Stimulated activated CD8-positive, alpha-beta memory T cell treated with anti-CD3 and anti-CD28 coated beads, Interleukin-4, amount 100 ng/mL, for 1 hour (primary cell): ENCODE measurements at regions not wholly inside any gene's neighbourhood (a gene's known extent, or its start where the extent isn't known, plus 50 kb on each side); places are given as distances from the start of the nearest gene placed in this dataset.
"Not testable (repeated sequence)": the region's sequence is repeated elsewhere in the genome, so short reads cannot be mapped to it uniquely, and the experiment has no call there.

Source experiments
- DNase-seq, 2 donors: peaks; one replicate each; pipeline ENCODE4 v3.0.0-alpha.2; 2020; ENCODE audit warnings: low read depth in 2 of 2, low spot score in 1 of 2

GRCh38 chr1:224791362-224791941 lies 138.0 kb upstream of the DNAH14 start:
- no peak for DNase-seq

GRCh38 chr1:224795591-224795990 lies 133.9 kb upstream of the DNAH14 start:
- no peak for DNase-seq

GRCh38 chr1:224799083-224799482 lies 130.4 kb upstream of the DNAH14 start:
- DNase-seq = no peak

- no peak for DNase-seq
Observed at GRCh38 chr1:224800486-224801119, 128.9 kb upstream of the DNAH14 start.

GRCh38 chr1:224801844-224802490 lies 127.5 kb upstream of the DNAH14 start:
- DNase-seq = no peak

GRCh38 chr1:224802617-224803016 lies 126.9 kb upstream of the DNAH14 start:
- no peak for DNase-seq

- DNase-seq = no peak
Observed at GRCh38 chr1:224804220-224804619, 125.3 kb upstream of the DNAH14 start.

- no peak for DNase-seq
Observed at GRCh38 chr1:224805889-224806288, 123.6 kb upstream of the DNAH14 start.

GRCh38 chr1:224809137-224809536 lies 120.3 kb upstream of the DNAH14 start:
- no peak for DNase-seq

GRCh38 chr1:224809613-224810012 lies 119.9 kb upstream of the DNAH14 start:
- no peak for DNase-seq

- no peak for DNase-seq
Observed at GRCh38 chr1:224811564-224811963, 117.9 kb upstream of the DNAH14 start.

- DNase-seq = no peak
Observed at GRCh38 chr1:224815647-224816046, 113.8 kb upstream of the DNAH14 start.

- no peak for DNase-seq
Observed at GRCh38 chr1:224816062-224816461, 113.4 kb upstream of the DNAH14 start.

- no peak for DNase-seq
Observed at GRCh38 chr1:224817382-224817781, 112.1 kb upstream of the DNAH14 start.

GRCh38 chr1:224819861-224820260 lies 109.6 kb upstream of the DNAH14 start:
- no peak for DNase-seq

- no peak for DNase-seq
Observed at GRCh38 chr1:224820341-224820740, 109.1 kb upstream of the DNAH14 start.

GRCh38 chr1:224821751-224822150 lies 107.7 kb upstream of the DNAH14 start:
- DNase-seq = not testable (repeated sequence)

GRCh38 chr1:224825525-224826000 lies 103.9 kb upstream of the DNAH14 start:
- no peak for DNase-seq

GRCh38 chr1:224828691-224829090 lies 100.8 kb upstream of the DNAH14 start:
- no peak for DNase-seq

- DNase-seq = no peak
Observed at GRCh38 chr1:224831501-224831900, 98.0 kb upstream of the DNAH14 start.

- DNase-seq = not testable (repeated sequence)
Observed at GRCh38 chr1:224839648-224840300, 89.7 kb upstream of the DNAH14 start.

GRCh38 chr1:224841803-224842202 lies 87.7 kb upstream of the DNAH14 start:
- DNase-seq = not testable (repeated sequence)
